ENCODE measurements at regions not wholly inside any gene's neighbourhood (a gene's known extent, or its start where the extent isn't known, plus 50 kb on each side); places are given as distances from the start of the nearest gene placed in this dataset.

GRCh38 chr6:134819863-134820800 lies 129.8 kb downstream of the ALDH8A1 start:
- no peak for FAIRE-seq
- WGBS (ENCODE audit: missing lambda C conversion rate) = 89% methylated on average over 3 of the region's 3 CpGs
- ChIA-PET POLR2A (no interaction called here), CTCF (interaction anchor here (0.6 to 2.3 kb wide), 8 partner anchors 15 to 663 kb away, joined by 3 to 7 read pairs (median 4); no protein-coding TSS in a partner anchor)
- TF ChIP-seq MAFK (IDR thresholded peaks at IDR 0.05; ENCODE audit: partially characterized antibody) (peak; percentile 33), HDAC2 (IDR thresholded peaks at IDR 0.05) (no peak)
- peak overlapping the region; percentile 29 to 86; a peak in 4 of 6 replicates for H3K27ac ChIP-seq
- peaks cover 6% of the 10 kb centered on the region; the same call in 2 of the 3 replicates for H3K4me1 ChIP-seq
- H3K4me3 ChIP-seq = no peak overlapping the region
- no peak overlapping the region for H3K4me2 ChIP-seq
- no peak for DNase-seq (ENCODE audit: low read depth in 1 of 2, low spot score in 1 of 2)
- H3K9me3 ChIP-seq = 0 out of 3 replicates have a peak, but pooled peaks cover 3% of the 10 kb centered on the region
- no peak for ATAC-seq

GRCh38 chr6:134819236-134819635 lies 130.7 kb downstream of the ALDH8A1 start:
- 83% methylated on average over 2 of the region's 2 CpGs for WGBS (ENCODE audit: missing lambda C conversion rate)
- Histone ChIP-seq H3K9me3 (no peaks in the 10 kb centered on the region), H3K4me2 (no peak overlapping the region), H3K27ac (peak overlapping the region in 1 of 2 experiments; percentile 37; a peak in 2 of 6 replicates), H3K4me1 (peaks cover 8% of the 10 kb centered on the region; the same call in 2 of the 3 replicates), H3K4me3 (no peak overlapping the region)
- FAIRE-seq (no peak), DNase-seq (ENCODE audit: low read depth in 1 of 2, low spot score in 1 of 2) (no peak), ATAC-seq (no peak)
- POLR2A ChIA-PET = no interaction called here
- TF ChIP-seq SREBF2 (IDR thresholded peaks at IDR 0.05) = no peak
- no peak for TF ChIP-seq KDM5A (IDR thresholded peaks at IDR 0.05)
- no peak for TF ChIP-seq ESRRA (IDR thresholded peaks at IDR 0.05; ENCODE audit: borderline replicate concordance, low read length)
- TF ChIP-seq SMC3 (IDR thresholded peaks at IDR 0.05) = no peak
- no peak for TF ChIP-seq HEYL (CRISPR knock-in tag; IDR thresholded peaks at IDR 0.05)
- CTCF ChIA-PET = interaction anchor here (1.0 to 1.8 kb wide), 4 partner anchors 121 to 662 kb away, joined by 3 to 7 read pairs (median 4); no protein-coding TSS in a partner anchor

- ATAC-seq (no peak), DNase-seq (ENCODE audit: low read depth in 1 of 2, low spot score in 1 of 2) (no peak), FAIRE-seq (no peak)
- H3K4me1 ChIP-seq = peaks cover 5% of the 10 kb centered on the region; the same call in 1 of the 3 replicates
- H3K9me3 ChIP-seq = no peaks in the 10 kb centered on the region
- no peak overlapping the region for H3K4me2 ChIP-seq
- CTCF ChIA-PET = interaction anchor here (0.9 kb wide), 1 partner anchor 65 kb away, joined by 3 read pairs; no protein-coding TSS in a partner anchor
- TF ChIP-seq EHMT2 (IDR thresholded peaks at IDR 0.05; ENCODE audit: low read depth) = no peak
- no peak for TF ChIP-seq CEBPB (IDR thresholded peaks at IDR 0.05)
- TF ChIP-seq MYC (IDR thresholded peaks at IDR 0.05; ENCODE audit: borderline replicate concordance, low read length) = no peak
- no peak for TF ChIP-seq CBX8 (IDR thresholded peaks at IDR 0.05)
- TF ChIP-seq RCOR1 (IDR thresholded peaks at IDR 0.05; ENCODE audit: low read depth, low read length) = no peak
- no peak for TF ChIP-seq HES2 (IDR thresholded peaks at IDR 0.05)
- 87% methylated on average over 10 of the region's 10 CpGs for WGBS (ENCODE audit: missing lambda C conversion rate)
- no peak overlapping the region for H3K4me3 ChIP-seq
- POLR2A ChIA-PET = no interaction called here
- H3K27ac ChIP-seq = peak overlapping the region in 1 of 2 experiments; percentile 21; a peak in 1 of 6 replicates
Measured at GRCh38 chr6:134817448-134817847, 132.5 kb downstream of the ALDH8A1 start.

- H3K4me1 ChIP-seq = peaks cover 2% of the 10 kb centered on the region; the same call in 1 of the 3 replicates
- TF ChIP-seq HOXA7 (CRISPR knock-in tag; IDR thresholded peaks at IDR 0.05) (no peak), ELK1 (IDR thresholded peaks at IDR 0.05; ENCODE audit: low read depth, low read length) (no peak), POLR2AphosphoS2 (conservative IDR thresholded peaks at IDR 0.05; ENCODE audit: low read length) (no peak), HEYL (CRISPR knock-in tag; IDR thresholded peaks at IDR 0.05) (no peak), CHD4 (IDR thresholded peaks at IDR 0.05; ENCODE audit: borderline replicate concordance) (no peak), RFX5 (IDR thresholded peaks at IDR 0.05) (no peak), MAFK (IDR thresholded peaks at IDR 0.05; ENCODE audit: partially characterized antibody) (no peak), CEBPB (IDR thresholded peaks at IDR 0.05) (no peak)
- H3K27ac ChIP-seq = peak overlapping the region in 1 of 2 experiments; percentile 21; a peak in 1 of 6 replicates
- H3K9me3 ChIP-seq = no peaks in the 10 kb centered on the region
- ChIA-PET POLR2A (no interaction called here), CTCF (interaction anchor here (0.6 to 1.6 kb wide), 3 partner anchors 60 to 66 kb away, joined by 3 read pairs; no protein-coding TSS in a partner anchor)
- ATAC-seq (no peak), FAIRE-seq (no peak), DNase-seq (ENCODE audit: low read depth in 1 of 2, low spot score in 1 of 2) (no peak)
- 64% methylated on average over 3 of the region's 3 CpGs for WGBS (ENCODE audit: missing lambda C conversion rate)
- H3K4me3 ChIP-seq = no peak overlapping the region
- no peak overlapping the region for H3K4me2 ChIP-seq
Measured at GRCh38 chr6:134816780-134817179, 133.1 kb downstream of the ALDH8A1 start.
